Loucy (cell line): ENCODE measurements at regions not wholly inside any gene's neighbourhood (a gene's known extent, or its start where the extent isn't known, plus 50 kb on each side); places are given as distances from the start of the nearest gene placed in this dataset.

ENCODE experiments used
- H2AFZ ChIP-seq: fragments of 200-600 bp; sonication (generic); 2 replicates; pipeline ENCODE4 v1.6.0; 2016; ENCODE audit warnings: antibody characterized with exemption, mild to moderate bottlenecking, low read length, moderate library complexity
- H3F3A ChIP-seq: fragments of 200-600 bp; 2 replicates; pipeline ENCODE4 v1.6.0; 2016; ENCODE audit warnings: antibody characterized with exemption, low read depth, mild to moderate bottlenecking
- H3K27me3 ChIP-seq: fragments of 200-600 bp; sonication (generic); 2 replicates; pipeline ENCODE4 v1.6.1; 2014; ENCODE audit warnings: low read length, mild to moderate bottlenecking; ENCODE audit not compliant: insufficient read depth, poor library complexity, severe bottlenecking
- H3K36me3 ChIP-seq: fragments of 200-600 bp; sonication (generic); 2 replicates; pipeline ENCODE4 v1.6.1; 2016; ENCODE audit warnings: low read length; ENCODE audit not compliant: insufficient read depth
- H3K4me1 ChIP-seq: fragments of 200-600 bp; sonication (generic); 2 replicates; pipeline ENCODE4 v1.5.1; 2014; ENCODE audit warnings: low read length, mild to moderate bottlenecking; ENCODE audit not compliant: insufficient read depth, poor library complexity, severe bottlenecking
- H3K4me2 ChIP-seq: fragments of 200-600 bp; sonication (generic); 2 replicates; pipeline ENCODE4 v1.6.0; 2014; ENCODE audit warnings: antibody characterized with exemption, low read length, low read depth, mild to moderate bottlenecking; ENCODE audit not compliant: poor library complexity, severe bottlenecking
- H3K4me3 ChIP-seq: fragments of 200-600 bp; sonication (generic); 2 replicates; pipeline ENCODE4 v1.5.1; 2014; ENCODE audit warnings: low read length, mild to moderate bottlenecking, mixed read lengths; ENCODE audit not compliant: poor library complexity, severe bottlenecking
- H3K79me2 ChIP-seq: fragments of 200-600 bp; sonication (generic); 2 replicates; pipeline ENCODE4 v1.6.1; 2014; ENCODE audit warnings: low read length; ENCODE audit not compliant: insufficient read depth
- H3K9ac ChIP-seq: fragments of 200-600 bp; sonication (generic); 2 replicates; pipeline ENCODE4 v1.6.0; 2014; ENCODE audit warnings: mild to moderate bottlenecking, low read depth, low read length, moderate library complexity; ENCODE audit not compliant: poor library complexity, severe bottlenecking
- H3K9me2 ChIP-seq: fragments of 200-600 bp; sonication (generic); replicated peaks from 2 replicates; pipeline ENCODE4 v1.6.1; 2016; ENCODE audit warnings: low read depth, low read length, mixed read lengths
- H3K9me3 ChIP-seq: fragments of 200-600 bp; sonication (generic); 2 replicates; pipeline ENCODE4 v1.6.1; 2014; ENCODE audit warnings: mild to moderate bottlenecking, antibody characterized with exemption, low read length, low read depth; ENCODE audit not compliant: insufficient read depth
- H4K20me1 ChIP-seq: fragments of 200-600 bp; sonication (generic); 2 replicates; pipeline ENCODE4 v1.6.0; 2014; ENCODE audit warnings: antibody characterized with exemption, low read length, mild to moderate bottlenecking; ENCODE audit not compliant: insufficient read depth, poor library complexity, severe bottlenecking
- CTCF ChIP-seq: fragments of 200-600 bp; sonication (generic); conservative IDR thresholded peaks from 2 replicates; pipeline ENCODE4 v1.5.1; 2014; ENCODE audit warnings: mild to moderate bottlenecking, antibody characterized with exemption, low read length
- EZH2phosphoT487 ChIP-seq: fragments of 200-600 bp; IDR thresholded peaks from 2 replicates; pipeline ENCODE4 v1.6.1; 2018; ENCODE audit warnings: antibody characterized with exemption, mild to moderate bottlenecking, moderate library complexity, borderline replicate concordance

- Histone ChIP-seq H3K9me3 (no peaks in the 10 kb centered on the region), H2AFZ (no peak overlapping the region), H4K20me1 (no peaks in the 10 kb centered on the region), H3K4me3 (no peak overlapping the region), H3F3A (no peaks in the 10 kb centered on the region), H3K27me3 (no peaks in the 10 kb centered on the region), H3K4me1 (no peaks in the 10 kb centered on the region), H3K79me2 (no peaks in the 10 kb centered on the region), H3K9ac (no peak overlapping the region), H3K36me3 (no peaks in the 10 kb centered on the region), H3K4me2 (no peak overlapping the region), H3K9me2 (no peaks in the 10 kb centered on the region)
- TF ChIP-seq EZH2phosphoT487 (no peak), CTCF (no peak)
Observed at GRCh38 chr21:22456241-22456640, 1458.0 kb downstream of the NCAM2 start.

- Histone ChIP-seq H2AFZ (no peak overlapping the region), H4K20me1 (no peaks in the 10 kb centered on the region), H3K9ac (no peak overlapping the region), H3K79me2 (no peaks in the 10 kb centered on the region), H3F3A (no peaks in the 10 kb centered on the region), H3K36me3 (no peaks in the 10 kb centered on the region), H3K9me3 (no peaks in the 10 kb centered on the region), H3K27me3 (no peaks in the 10 kb centered on the region), H3K4me2 (no peak overlapping the region), H3K4me1 (no peaks in the 10 kb centered on the region), H3K4me3 (no peak overlapping the region), H3K9me2 (no peaks in the 10 kb centered on the region)
- no peak for TF ChIP-seq EZH2phosphoT487
- TF ChIP-seq CTCF, result no peak
Observed at GRCh38 chr21:22468893-22469292, 1470.7 kb downstream of the NCAM2 start.

- no peaks in the 10 kb centered on the region for H3K9me3 ChIP-seq
- H2AFZ ChIP-seq, result no peak overlapping the region
- no peaks in the 10 kb centered on the region for H3K4me1 ChIP-seq
- H3K4me2 ChIP-seq, result no peak overlapping the region
- H4K20me1 ChIP-seq, result no peaks in the 10 kb centered on the region
- H3K36me3 ChIP-seq, result no peaks in the 10 kb centered on the region
- TF ChIP-seq EZH2phosphoT487, result no peak
- TF ChIP-seq CTCF, result no peak
- H3K79me2 ChIP-seq, result no peaks in the 10 kb centered on the region
- H3K9ac ChIP-seq, result no peak overlapping the region
- H3K9me2 ChIP-seq, result no peaks in the 10 kb centered on the region
- H3F3A ChIP-seq, result no peaks in the 10 kb centered on the region
- no peaks in the 10 kb centered on the region for H3K27me3 ChIP-seq
- no peak overlapping the region for H3K4me3 ChIP-seq
Observed at GRCh38 chr21:22474403-22474802, 1476.2 kb downstream of the NCAM2 start.
